ENCODE measurements at regions not wholly inside any gene's neighbourhood (a gene's known extent, or its start where the extent isn't known, plus 50 kb on each side); places are given as distances from the start of the nearest gene placed in this dataset.

GRCh38 chr2:41353060-41353459, 694.8 kb upstream of the PKDCC start:
- no peak for TF ChIP-seq CTCF (IDR thresholded peaks at IDR 0.05; ENCODE audit: insufficient read depth in 1 of 2, low read depth in 1 of 2, low read length in 1 of 2, severe bottlenecking in 1 of 2, unreplicated experiment in 1 of 2)
- H3K9me3 ChIP-seq: no peaks in the 10 kb centered on the region
- POLR2A ChIA-PET: no interaction called here
- CTCF ChIA-PET: no interaction called here
- intact Hi-C loops (cut with micrococcal nuclease; ENCODE audit: unreplicated experiment): no loop called here
- H3K9me3 Mint-ChIP-seq (ENCODE audit: unreplicated experiment): no peaks in the 10 kb centered on the region
- no peak overlapping the region for H3K27ac Mint-ChIP-seq (ENCODE audit: unreplicated experiment)
- no peaks in the 10 kb centered on the region for H3K4me1 Mint-ChIP-seq (ENCODE audit: low read depth, unreplicated experiment)
- H3K4me3 ChIP-seq (ENCODE audit: low read depth, low read length): no peak overlapping the region
- no peak for DNase-seq
- H3K36me3 Mint-ChIP-seq (ENCODE audit: insufficient read depth, unreplicated experiment): no peaks in the 10 kb centered on the region
- no TSS peak for BruUV-seq (replicated peaks)
- H3K4me1 ChIP-seq: no peaks in the 10 kb centered on the region
- no peaks in the 10 kb centered on the region for H3K27me3 ChIP-seq (replicated peaks; ENCODE audit: control insufficient read depth, insufficient read depth, low read length)
- H3K36me3 ChIP-seq (ENCODE audit: control insufficient read depth, insufficient read depth, low read length): no peaks in the 10 kb centered on the region
- no peak overlapping the region for H3K4me3 Mint-ChIP-seq (ENCODE audit: unreplicated experiment)
- H3K27me3 Mint-ChIP-seq (ENCODE audit: insufficient read depth, unreplicated experiment): peaks cover 17% of the 10 kb centered on the region

- BruUV-seq (replicated peaks): no TSS peak
- H3K27me3 Mint-ChIP-seq (ENCODE audit: insufficient read depth, unreplicated experiment): peaks cover 20% of the 10 kb centered on the region
- Histone ChIP-seq H3K4me3 (ENCODE audit: low read depth, low read length) (no peak overlapping the region), H3K4me1 (no peaks in the 10 kb centered on the region), H3K27me3 (replicated peaks; ENCODE audit: control insufficient read depth, insufficient read depth, low read length) (no peaks in the 10 kb centered on the region), H3K9me3 (no peaks in the 10 kb centered on the region), H3K36me3 (ENCODE audit: control insufficient read depth, insufficient read depth, low read length) (no peaks in the 10 kb centered on the region)
- CTCF ChIA-PET: no interaction called here
- no peak for DNase-seq
- no peaks in the 10 kb centered on the region for H3K36me3 Mint-ChIP-seq (ENCODE audit: insufficient read depth, unreplicated experiment)
- H3K4me3 Mint-ChIP-seq (ENCODE audit: unreplicated experiment): no peak overlapping the region
- H3K4me1 Mint-ChIP-seq (ENCODE audit: low read depth, unreplicated experiment): no peaks in the 10 kb centered on the region
- H3K9me3 Mint-ChIP-seq (ENCODE audit: unreplicated experiment): peaks cover 9% of the 10 kb centered on the region
- H3K27ac Mint-ChIP-seq (ENCODE audit: unreplicated experiment): no peak overlapping the region
- intact Hi-C loops (cut with micrococcal nuclease; ENCODE audit: unreplicated experiment): no loop called here
- POLR2A ChIA-PET: no interaction called here
- TF ChIP-seq CTCF (IDR thresholded peaks at IDR 0.05; ENCODE audit: insufficient read depth in 1 of 2, low read depth in 1 of 2, low read length in 1 of 2, severe bottlenecking in 1 of 2, unreplicated experiment in 1 of 2): no peak
Measured at GRCh38 chr2:41355794-41356193, 692.0 kb upstream of the PKDCC start.

- TF ChIP-seq CTCF (IDR thresholded peaks at IDR 0.05; ENCODE audit: insufficient read depth in 1 of 2, low read depth in 1 of 2, low read length in 1 of 2, severe bottlenecking in 1 of 2, unreplicated experiment in 1 of 2): no peak
- CTCF ChIA-PET: no interaction called here
- Histone ChIP-seq H3K4me3 (ENCODE audit: low read depth, low read length) (no peak overlapping the region), H3K4me1 (no peaks in the 10 kb centered on the region), H3K27me3 (replicated peaks; ENCODE audit: control insufficient read depth, insufficient read depth, low read length) (no peaks in the 10 kb centered on the region; the same call in 1 of the 2 replicates), H3K36me3 (ENCODE audit: control insufficient read depth, insufficient read depth, low read length) (no peaks in the 10 kb centered on the region), H3K9me3 (no peaks in the 10 kb centered on the region; the same call in 1 of the 2 replicates)
- no TSS peak for BruUV-seq (replicated peaks)
- Mint-ChIP-seq H3K27me3 (ENCODE audit: insufficient read depth, unreplicated experiment) (no peaks in the 10 kb centered on the region), H3K4me3 (ENCODE audit: unreplicated experiment) (no peak overlapping the region), H3K36me3 (ENCODE audit: insufficient read depth, unreplicated experiment) (no peaks in the 10 kb centered on the region), H3K4me1 (ENCODE audit: low read depth, unreplicated experiment) (no peaks in the 10 kb centered on the region), H3K9me3 (ENCODE audit: unreplicated experiment) (peaks cover 17% of the 10 kb centered on the region), H3K27ac (ENCODE audit: unreplicated experiment) (no peak overlapping the region)
- no peak for DNase-seq
- POLR2A ChIA-PET: no interaction called here
- intact Hi-C loops (cut with micrococcal nuclease; ENCODE audit: unreplicated experiment): no loop called here
Measured at GRCh38 chr2:41364842-41365241, 683.0 kb upstream of the PKDCC start.
